SK-N-MC (cell line): ENCODE measurements at regions not wholly inside any gene's neighbourhood (a gene's known extent, or its start where the extent isn't known, plus 50 kb on each side); places are given as distances from the start of the nearest gene placed in this dataset.

Experiments
- EZH2 ChIP-seq: fragments of 200-600 bp; sonication (generic); IDR thresholded peaks from one replicate; pipeline ENCODE4 v1.6.1; 2017; ENCODE audit warnings: antibody characterized with exemption
- FOXP2 ChIP-seq: optimal IDR thresholded peaks from 2 replicates; pipeline ENCODE3; 2011; ENCODE audit warnings: mild to moderate bottlenecking, moderate library complexity; ENCODE audit not compliant: insufficient read depth; ENCODE audit errors: extremely low read length, control extremely low read depth
- POLR2AphosphoS5 ChIP-seq: IDR thresholded peaks from 2 replicates; pipeline ENCODE4 v1.6.1; 2012; ENCODE audit warnings: mild to moderate bottlenecking, low read depth, low read length, borderline replicate concordance

DNA sequence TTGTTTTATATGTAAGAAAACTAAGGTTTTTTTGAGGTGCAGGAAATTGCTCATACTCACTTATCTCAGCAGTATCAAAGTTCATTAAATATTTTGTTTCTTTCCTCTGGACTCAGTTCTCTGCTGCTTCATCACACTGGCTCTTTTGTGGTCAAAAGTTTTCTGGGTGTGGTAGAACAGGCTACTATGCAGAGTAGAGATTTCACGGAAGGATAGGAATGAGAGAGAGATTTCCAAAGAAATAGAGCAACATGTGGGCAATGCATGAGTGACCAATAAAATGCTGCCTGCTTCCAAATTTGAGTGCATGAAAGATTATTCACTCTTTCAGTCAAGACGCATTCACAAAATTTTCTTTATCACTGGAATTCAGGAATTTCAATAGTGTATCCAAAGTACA is 577.3 kb upstream of the SEMA6D start:
- no peak for TF ChIP-seq POLR2AphosphoS5
- TF ChIP-seq EZH2 = no peak
- no peak for TF ChIP-seq FOXP2
